GM10266 (cell line): ENCODE measurements at regions not wholly inside any gene's neighbourhood (a gene's known extent, or its start where the extent isn't known, plus 50 kb on each side); places are given as distances from the start of the nearest gene placed in this dataset.

Experiments
- DNase-seq: peaks from one replicate; pipeline ENCODE4 v3.0.0; 2012; ENCODE audit errors: extremely low spot score
- CTCF ChIP-seq: IDR thresholded peaks from 2 replicates; pipeline ENCODE4 v1.5.1; 2012; ENCODE audit warnings: mild to moderate bottlenecking, low read depth; ENCODE audit not compliant: control insufficient read depth, insufficient read depth; ENCODE audit errors: missing control alignments

DNA sequence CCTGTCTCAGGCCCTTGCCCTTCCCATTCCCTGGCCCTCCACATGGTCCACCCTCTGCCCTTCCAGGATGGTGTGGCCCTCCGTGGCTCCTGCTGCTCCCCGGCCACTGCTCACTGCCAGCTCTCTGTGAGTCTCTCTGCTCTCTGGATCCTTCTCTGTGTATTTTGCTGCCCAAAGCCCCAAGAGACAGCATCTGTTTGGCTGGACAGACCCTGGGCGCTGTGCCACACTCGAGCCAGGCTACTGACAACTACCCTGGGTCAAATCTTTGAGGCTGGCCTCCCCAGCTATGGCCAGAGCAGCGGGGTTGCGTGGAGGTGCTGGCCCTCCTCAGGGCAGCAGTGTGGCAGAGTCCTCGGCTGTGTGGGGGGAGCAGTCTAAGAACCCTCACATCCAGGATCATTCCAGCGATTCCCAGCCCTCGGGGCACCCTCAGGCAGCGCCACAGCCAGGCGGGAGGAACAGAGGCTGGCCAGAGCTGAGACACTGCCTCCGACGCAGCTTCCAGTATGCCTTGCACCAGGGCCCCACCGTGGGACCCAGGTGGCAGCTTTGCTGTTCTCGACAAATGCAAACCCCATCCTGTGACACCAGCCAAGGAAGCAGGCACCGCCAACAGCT is 139.4 kb upstream of the GLI2 start:
- no peak for TF ChIP-seq CTCF

DNA sequence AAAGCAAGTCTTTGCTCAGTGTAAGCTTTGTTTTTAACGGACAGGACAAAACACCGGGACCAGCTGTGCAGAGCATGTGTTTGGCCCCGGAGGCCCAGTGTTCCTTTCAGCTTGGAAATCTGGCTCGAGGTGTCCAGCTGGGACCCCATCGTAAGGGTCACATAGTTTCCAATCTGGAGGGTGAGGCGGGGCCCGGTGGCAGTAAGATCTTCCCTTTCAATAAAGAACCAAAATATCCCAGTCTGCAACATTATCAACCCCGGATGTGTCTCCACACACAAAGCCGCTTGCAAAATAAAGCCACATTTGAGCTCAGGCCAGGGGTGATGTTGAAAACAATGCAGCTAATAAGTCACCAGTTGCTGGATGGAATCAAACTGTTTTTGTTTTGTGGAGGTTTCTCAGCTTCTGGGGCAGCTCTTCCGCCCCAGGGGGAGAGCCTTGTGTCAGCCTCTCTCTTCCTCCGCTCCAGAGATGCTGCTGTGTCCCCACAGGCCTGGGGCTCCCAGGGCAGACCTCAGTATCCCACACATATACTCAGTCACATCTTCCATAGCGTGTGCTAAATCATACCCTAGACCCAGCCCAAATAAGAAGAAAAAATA is 138.6 kb upstream of the GLI2 start:
- no peak for TF ChIP-seq CTCF
- no peak for DNase-seq

More for the DNA sequence above, 139.4 kb upstream of the GLI2 start:
- DNase-seq: no peak

- no peak for TF ChIP-seq CTCF
- DNase-seq: no peak
These were observed 138.0 kb upstream of the GLI2 start for GRCh38 chr2:120597595-120598193.

- TF ChIP-seq CTCF: no peak
- no peak for DNase-seq
These were observed 137.3 kb upstream of the GLI2 start for GRCh38 chr2:120598416-120598815.

GRCh38 chr2:120599072-120599471 is 136.6 kb upstream of the GLI2 start:
- no peak for TF ChIP-seq CTCF
- DNase-seq: no peak

DNA sequence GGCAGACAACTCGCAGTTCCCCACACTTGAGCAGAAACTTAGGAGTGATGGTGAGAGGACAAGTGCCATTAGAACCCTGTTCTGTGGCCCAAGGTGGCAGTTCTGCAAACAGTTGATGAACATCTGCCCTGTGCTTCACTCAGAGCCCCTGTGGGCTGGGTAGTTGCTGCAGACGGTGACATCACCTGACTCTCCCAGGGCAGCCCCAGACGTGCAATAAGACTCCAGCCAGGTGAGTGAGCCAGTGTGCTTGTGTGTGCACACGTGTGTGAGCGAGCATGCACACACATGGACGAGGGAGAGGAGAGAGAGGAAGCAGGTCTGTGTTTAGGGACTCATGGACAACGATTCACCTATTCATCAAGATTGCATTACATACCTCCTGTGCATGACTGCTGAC is 136.0 kb upstream of the GLI2 start:
- DNase-seq: no peak
- TF ChIP-seq CTCF: no peak

DNA sequence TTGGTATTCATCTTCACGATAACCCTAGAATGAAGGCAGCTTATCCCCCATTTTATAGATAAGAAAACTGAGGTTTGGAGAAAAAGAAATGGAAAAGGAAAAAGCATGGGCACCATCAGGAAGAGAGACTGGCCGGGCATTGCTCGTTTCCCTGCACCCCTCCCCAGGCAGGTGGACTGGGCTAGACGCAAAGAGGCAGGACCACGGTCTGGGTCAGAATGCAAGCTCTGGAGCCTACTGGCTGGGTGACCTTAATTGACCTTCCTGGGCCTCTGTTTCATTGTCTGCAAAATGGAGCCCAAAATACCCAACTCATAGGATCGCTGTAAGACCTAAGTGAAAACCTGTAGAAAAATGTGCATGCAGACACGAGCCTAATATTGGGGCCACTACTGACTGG is 135.3 kb upstream of the GLI2 start:
- no peak for TF ChIP-seq CTCF
- DNase-seq: no peak
